Gastrocnemius medialis (tissue), 4 donors: ENCODE measurements at regions not wholly inside any gene's neighbourhood (a gene's known extent, or its start where the extent isn't known, plus 50 kb on each side); places are given as distances from the start of the nearest gene placed in this dataset.

Experiments
- ATAC-seq, 2 donors: fragments of 150-250 bp; one replicate each; pipeline ENCODE4 v1.9.1; 2016
- DNase-seq, 2 donors: peaks; one replicate each; pipeline ENCODE4 v3.0.0-alpha.2; 2019
- H3K27ac ChIP-seq, 4 donors: fragments of 200-600 bp; sonication (generic); 1 replicate in 1 of 4; 2 replicates in 3 of 4; pipeline ENCODE4 v1.5.1; 2016 to 2018; ENCODE audit warnings: mild to moderate bottlenecking in 2 of 4, moderate library complexity in 1 of 4
- H3K27me3 ChIP-seq, 3 donors: fragments of 200-600 bp; sonication (generic) in 2 of 3; 1 replicate in 1 of 3; 2 replicates in 2 of 3; pipeline versions ENCODE4 v1.5.1 to v1.6.0; 2016 to 2019; ENCODE audit warnings: mild to moderate bottlenecking in 1 of 3, moderate library complexity in 1 of 3
- H3K36me3 ChIP-seq, 2 donors: fragments of 200-600 bp; sonication (generic) in 1 of 2; one replicate each; pipeline ENCODE4 v1.5.1; 2017 to 2018
- H3K4me1 ChIP-seq, 2 donors: fragments of 200-600 bp; sonication (generic) in 1 of 2; one replicate each; pipeline ENCODE4 v1.5.1; 2016 to 2017; ENCODE audit warnings: mild to moderate bottlenecking in 2 of 2
- H3K4me3 ChIP-seq, 4 donors: fragments of 200-600 bp; sonication (generic) in 3 of 4; 1 replicate in 1 of 4; 2 replicates in 3 of 4; pipeline ENCODE4 v1.5.1; 2016 to 2019; ENCODE audit warnings: mild to moderate bottlenecking in 2 of 4
- H3K9me3 ChIP-seq, 3 donors: fragments of 200-600 bp; sonication (generic) in 2 of 3; 1 replicate in 1 of 3; 2 replicates in 2 of 3; pipeline ENCODE4 v1.5.1; 2016 to 2019
- POLR2A ChIP-seq, 2 donors: fragments of 450-650 bp; IDR thresholded peaks; one replicate each; pipeline ENCODE4 v1.6.1; 2017; ENCODE audit warnings: antibody characterized with exemption in 2 of 2, mild to moderate bottlenecking in 2 of 2, moderate library complexity in 2 of 2
- in situ Hi-C, 4 donors: fragments of 200-750 bp; cut with MboI; loops; one replicate each; pipeline versions ENCODE4 v1.15.0 to v1.8.0; 2017; ENCODE audit warnings: low sequenced_read_pairs in 4 of 4
- intact Hi-C: fragments of 100-400 bp; cut with DNase I; formaldehyde crosslinking; loops from one replicate; pipeline ENCODE4 v1.15.1; 2023; ENCODE audit warnings: low total_unique reads
- TF ChIP-seq, protein P1 (sequence below), 5 experiments: fragments of 450-650 bp in 3 of 5; fragments of 200-600 bp in 2 of 5; sonication (generic) in 2 of 5; IDR thresholded peaks in 4 of 5; conservative IDR thresholded peaks in 1 of 5; 1 replicate in 4 of 5; 2 replicates in 1 of 5; pipeline ENCODE4 v1.5.1; 2016 to 2019; ENCODE audit warnings: antibody characterized with exemption in 5 of 5, mild to moderate bottlenecking in 3 of 5, moderate library complexity in 3 of 5

DNA sequence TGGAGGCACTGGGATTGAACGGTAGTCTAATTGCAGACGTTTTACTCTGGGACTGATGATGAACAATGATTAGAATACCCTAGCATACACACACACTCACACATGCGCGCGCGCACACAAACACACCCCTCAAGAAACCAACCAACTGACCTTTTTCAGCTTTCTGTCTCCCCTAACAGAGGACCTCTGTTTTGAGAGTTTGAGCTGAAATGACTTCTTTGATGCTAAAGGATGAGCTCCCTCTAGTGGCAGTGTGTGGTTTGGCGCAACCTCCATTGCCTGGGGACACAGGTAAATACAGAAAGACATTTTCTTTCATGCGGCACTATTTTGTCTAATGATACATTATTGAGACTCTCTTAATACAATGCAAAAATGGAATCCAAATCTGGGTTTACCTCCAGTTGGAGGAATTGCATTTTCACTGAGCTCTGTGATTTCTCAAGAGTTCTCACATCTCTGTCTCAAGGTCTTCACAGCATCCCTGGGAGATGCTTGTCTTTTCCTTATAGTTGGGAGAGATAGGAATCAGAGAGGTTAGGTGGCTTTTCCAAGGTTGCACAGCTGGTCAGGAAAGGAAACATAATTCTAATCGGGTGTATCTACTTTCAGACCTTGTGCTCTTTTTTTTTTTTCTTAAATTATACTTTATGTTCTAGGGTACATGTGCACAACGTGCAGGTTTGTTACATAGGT, 187.5 kb downstream of the TMEM38B start:
- TF ChIP-seq POLR2A (IDR thresholded peaks at IDR 0.05), result no peak
- TF ChIP-seq, protein P1, sequence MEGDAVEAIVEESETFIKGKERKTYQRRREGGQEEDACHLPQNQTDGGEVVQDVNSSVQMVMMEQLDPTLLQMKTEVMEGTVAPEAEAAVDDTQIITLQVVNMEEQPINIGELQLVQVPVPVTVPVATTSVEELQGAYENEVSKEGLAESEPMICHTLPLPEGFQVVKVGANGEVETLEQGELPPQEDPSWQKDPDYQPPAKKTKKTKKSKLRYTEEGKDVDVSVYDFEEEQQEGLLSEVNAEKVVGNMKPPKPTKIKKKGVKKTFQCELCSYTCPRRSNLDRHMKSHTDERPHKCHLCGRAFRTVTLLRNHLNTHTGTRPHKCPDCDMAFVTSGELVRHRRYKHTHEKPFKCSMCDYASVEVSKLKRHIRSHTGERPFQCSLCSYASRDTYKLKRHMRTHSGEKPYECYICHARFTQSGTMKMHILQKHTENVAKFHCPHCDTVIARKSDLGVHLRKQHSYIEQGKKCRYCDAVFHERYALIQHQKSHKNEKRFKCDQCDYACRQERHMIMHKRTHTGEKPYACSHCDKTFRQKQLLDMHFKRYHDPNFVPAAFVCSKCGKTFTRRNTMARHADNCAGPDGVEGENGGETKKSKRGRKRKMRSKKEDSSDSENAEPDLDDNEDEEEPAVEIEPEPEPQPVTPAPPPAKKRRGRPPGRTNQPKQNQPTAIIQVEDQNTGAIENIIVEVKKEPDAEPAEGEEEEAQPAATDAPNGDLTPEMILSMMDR (IDR thresholded peaks at IDR 0.05 in 4 of 5, conservative IDR thresholded peaks at IDR 0.05 in 1 of 5), result peak; percentile 74 to 87 (median 75)
- Histone ChIP-seq H3K27ac (no peak overlapping the region), H3K4me3 (no peak overlapping the region), H3K4me1 (no peaks in the 10 kb centered on the region), H3K36me3 (no peaks in the 10 kb centered on the region), H3K27me3 (no peaks in the 10 kb centered on the region), H3K9me3 (no peaks in the 10 kb centered on the region)
- intact Hi-C loops, result loop anchor here (1.0 kb wide), 2 partner anchors 226 to 273 kb away; no protein-coding TSS in a partner anchor
- ATAC-seq (peak; percentile 61 to 79), DNase-seq (peak; percentile 21 to 61)
- in situ Hi-C loops, result loop anchor here (5.0 to 25.0 kb wide), 4 partner anchors 220 to 270 kb away; partner anchors contain the start of gene TAL2 (in 1 of the 4)

DNA sequence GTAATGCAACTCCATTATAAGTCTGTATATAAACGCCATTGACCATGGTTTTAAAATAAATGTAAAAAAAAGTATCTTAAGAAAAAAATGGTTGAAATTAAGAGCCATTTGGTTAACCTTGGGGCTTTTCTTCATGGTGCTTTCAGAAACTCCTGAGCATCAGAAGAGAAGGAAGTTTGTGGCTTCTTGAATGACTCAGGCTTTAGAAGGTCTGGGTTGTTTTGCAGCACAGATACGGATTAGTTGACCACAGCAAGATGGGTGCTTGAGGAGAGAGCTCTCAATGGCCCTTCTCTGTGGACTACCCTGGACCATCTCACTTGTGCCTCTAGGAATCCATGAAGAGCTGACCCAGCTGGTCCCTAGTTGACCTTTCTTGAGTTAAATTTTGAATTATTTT, 189.5 kb downstream of the TMEM38B start:
- TF ChIP-seq POLR2A (IDR thresholded peaks at IDR 0.05), result no peak
- TF ChIP-seq, protein P1 (IDR thresholded peaks at IDR 0.05 in 4 of 5, conservative IDR thresholded peaks at IDR 0.05 in 1 of 5), result no peak
- H3K4me1 ChIP-seq, result no peaks in the 10 kb centered on the region
- intact Hi-C loops (no loop called here), in situ Hi-C loops (loop anchor here (5.0 to 25.0 kb wide), 4 partner anchors 222 to 272 kb away; partner anchors contain the start of gene TAL2 (in 1 of the 4))
- DNase-seq (no peak), ATAC-seq (no peak)
- no peak overlapping the region for H3K27ac ChIP-seq
- H3K36me3 ChIP-seq, result no peaks in the 10 kb centered on the region
- no peaks in the 10 kb centered on the region for H3K27me3 ChIP-seq
- H3K9me3 ChIP-seq, result no peaks in the 10 kb centered on the region
- H3K4me3 ChIP-seq, result no peak overlapping the region

DNA sequence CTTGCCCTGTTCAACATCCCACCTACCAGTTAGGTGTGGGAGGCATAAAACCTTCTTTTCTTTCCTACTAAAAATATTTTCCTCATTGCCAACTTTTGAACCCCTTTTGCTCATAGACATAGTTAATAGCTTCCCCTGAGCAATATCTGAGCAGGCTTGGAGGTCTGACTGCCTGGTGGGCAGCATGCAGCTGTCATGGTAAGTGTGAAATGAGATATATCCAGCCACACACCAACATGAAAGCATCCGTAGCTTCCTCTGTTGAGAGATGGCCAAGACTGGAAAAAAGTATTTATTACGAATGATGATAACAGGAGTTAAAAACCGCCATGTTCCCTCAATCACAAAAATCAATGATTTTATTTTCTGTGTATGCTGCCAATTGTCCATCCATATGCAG, 190.1 kb downstream of the TMEM38B start:
- intact Hi-C loops, result no loop called here
- Histone ChIP-seq H3K9me3 (no peaks in the 10 kb centered on the region), H3K27me3 (no peaks in the 10 kb centered on the region), H3K27ac (no peak overlapping the region), H3K36me3 (no peaks in the 10 kb centered on the region), H3K4me3 (no peak overlapping the region), H3K4me1 (no peaks in the 10 kb centered on the region)
- ATAC-seq, result no peak
- no peak for TF ChIP-seq POLR2A (IDR thresholded peaks at IDR 0.05)
- in situ Hi-C loops, result loop anchor here (5.0 to 25.0 kb wide), 4 partner anchors 222 to 272 kb away; partner anchors contain the start of gene TAL2 (in 1 of the 4)
- no peak for DNase-seq

DNA sequence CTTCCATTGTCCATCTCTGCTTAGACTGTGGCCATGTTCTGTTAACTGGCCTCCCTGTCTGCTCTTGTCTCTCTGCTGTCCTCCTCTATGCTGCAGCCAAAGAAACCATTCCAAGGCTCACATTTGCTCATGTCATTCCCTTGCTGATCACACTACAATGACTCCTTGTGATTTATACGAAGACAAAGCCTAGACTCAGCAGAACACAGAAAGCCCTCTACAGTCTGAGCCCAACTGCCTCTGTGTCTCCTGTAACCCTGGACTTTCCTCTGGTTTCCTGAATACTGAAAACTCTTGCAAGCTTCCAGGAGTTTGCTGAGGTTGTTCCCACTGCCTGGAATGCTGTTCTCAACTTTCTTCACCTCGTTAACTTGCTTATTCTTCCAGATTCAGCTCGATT, 191.8 kb downstream of the TMEM38B start:
- DNase-seq (no peak), ATAC-seq (no peak)
- H3K4me3 ChIP-seq, result no peak overlapping the region
- in situ Hi-C loops (loop anchor here in 3 of 4 donors (10.0 to 25.0 kb wide), 3 partner anchors 224 to 274 kb away; partner anchors contain the start of gene TAL2 (in 1 of the 3)), intact Hi-C loops (no loop called here)
- H3K27ac ChIP-seq, result no peak overlapping the region
- no peaks in the 10 kb centered on the region for H3K9me3 ChIP-seq
- no peak for TF ChIP-seq POLR2A (IDR thresholded peaks at IDR 0.05)
- TF ChIP-seq, protein P1 (IDR thresholded peaks at IDR 0.05 in 4 of 5, conservative IDR thresholded peaks at IDR 0.05 in 1 of 5), result no peak
- H3K36me3 ChIP-seq, result no peaks in the 10 kb centered on the region
- no peaks in the 10 kb centered on the region for H3K27me3 ChIP-seq
- H3K4me1 ChIP-seq, result peaks cover 7 to 12% of the 10 kb centered on the region in 2 donors

DNA sequence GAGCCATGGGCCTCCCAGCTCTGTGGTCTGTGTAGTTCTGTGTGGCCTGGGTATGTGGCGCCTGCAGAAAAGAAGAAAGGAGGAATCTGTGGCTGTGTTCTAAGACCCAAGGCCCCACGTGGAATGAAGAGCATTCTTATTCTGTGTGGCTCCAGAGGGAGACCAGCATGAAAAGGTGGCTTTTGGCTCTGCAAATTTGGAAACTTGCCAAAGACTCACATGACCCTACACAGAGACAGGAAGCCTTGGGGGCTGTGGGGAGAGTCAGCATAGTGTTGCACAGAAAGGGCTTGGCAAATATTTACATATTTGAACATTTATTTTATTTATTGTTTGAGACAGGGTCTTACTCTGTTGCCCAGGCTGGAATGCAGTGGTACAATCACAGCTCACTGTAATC, 193.3 kb downstream of the TMEM38B start:
- intact Hi-C loops (no loop called here), in situ Hi-C loops (loop anchor here in 3 of 4 donors (10.0 to 25.0 kb wide), 3 partner anchors 225 to 275 kb away; partner anchors contain the start of gene TAL2 (in 1 of the 3))

More for the DNA sequence above, 193.3 kb downstream of the TMEM38B start:
- H3K27me3 ChIP-seq, result no peaks in the 10 kb centered on the region
- no peak for DNase-seq
- no peak overlapping the region for H3K27ac ChIP-seq
- TF ChIP-seq, protein P1 (IDR thresholded peaks at IDR 0.05 in 4 of 5, conservative IDR thresholded peaks at IDR 0.05 in 1 of 5), result no peak
- TF ChIP-seq POLR2A (IDR thresholded peaks at IDR 0.05), result no peak
- H3K9me3 ChIP-seq, result no peaks in the 10 kb centered on the region
- ATAC-seq, result no peak
- no peak overlapping the region for H3K4me3 ChIP-seq
- no peaks in the 10 kb centered on the region for H3K36me3 ChIP-seq
- peaks cover 7 to 13% of the 10 kb centered on the region in 2 donors for H3K4me1 ChIP-seq
